CMK (cell line): ENCODE measurements at regions not wholly inside any gene's neighbourhood (a gene's known extent, or its start where the extent isn't known, plus 50 kb on each side); places are given as distances from the start of the nearest gene placed in this dataset.

Source experiments
- DNase-seq: peaks from one replicate; pipeline ENCODE4 v3.0.0-alpha.2; 2010; ENCODE audit warnings: low read depth

GRCh38 chr2:175560521-175561169 lies 379.1 kb upstream of the ATP5MC3 start:
- DNase-seq, result no peak

GRCh38 chr2:175559613-175560012 lies 378.1 kb upstream of the ATP5MC3 start:
- no peak for DNase-seq

DNA sequence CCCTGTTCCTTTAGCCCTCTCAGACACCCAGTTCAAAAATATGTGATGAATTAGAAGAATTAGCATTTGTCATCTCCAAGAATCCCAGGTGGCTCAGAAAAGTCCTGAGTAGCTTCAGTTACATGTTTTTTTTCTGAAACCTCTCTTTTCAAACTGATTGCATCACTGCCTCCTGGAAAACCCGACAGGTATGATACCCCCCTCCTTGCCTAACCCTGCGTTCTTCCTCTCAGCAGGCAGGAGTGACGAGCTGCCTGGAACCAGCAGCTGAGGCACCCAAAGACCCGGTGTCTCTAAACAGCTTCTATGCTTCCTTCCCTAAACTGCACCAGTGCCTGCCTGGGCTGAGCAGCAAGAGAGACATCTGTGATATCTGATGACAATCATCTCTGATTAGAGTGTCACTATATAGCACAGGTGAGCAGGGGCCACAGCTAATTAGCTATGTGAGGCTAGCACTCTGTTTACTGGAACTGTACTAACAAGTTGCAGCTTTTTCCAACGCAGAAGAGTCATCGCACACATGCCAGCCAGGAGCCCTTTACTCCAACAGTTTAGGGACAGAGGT lies 376.4 kb upstream of the ATP5MC3 start:
- no peak for DNase-seq

- no peak for DNase-seq
These were observed 372.4 kb upstream of the ATP5MC3 start for GRCh38 chr2:175553910-175554309.

GRCh38 chr2:175552902-175553301 lies 371.4 kb upstream of the ATP5MC3 start:
- DNase-seq, result no peak

DNA sequence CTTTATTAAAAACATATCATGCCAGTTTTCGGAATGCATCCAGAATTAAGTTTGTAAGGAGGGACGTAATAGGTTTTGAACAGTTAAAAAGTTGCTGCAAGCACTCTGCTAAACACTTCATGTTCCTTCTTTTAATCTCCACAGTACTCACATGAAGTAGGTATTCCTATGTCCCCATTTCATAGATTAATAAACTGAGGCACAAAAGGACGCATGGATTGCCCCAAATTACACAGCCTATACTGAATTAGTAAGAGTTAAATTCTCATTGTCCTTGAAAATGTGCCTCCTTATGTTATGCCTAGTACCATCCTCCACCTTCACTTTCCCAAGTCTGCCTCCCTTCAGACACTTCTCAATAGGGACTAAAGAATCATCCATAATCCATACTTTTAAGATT lies 358.9 kb upstream of the ATP5MC3 start:
- DNase-seq, result no peak

DNA sequence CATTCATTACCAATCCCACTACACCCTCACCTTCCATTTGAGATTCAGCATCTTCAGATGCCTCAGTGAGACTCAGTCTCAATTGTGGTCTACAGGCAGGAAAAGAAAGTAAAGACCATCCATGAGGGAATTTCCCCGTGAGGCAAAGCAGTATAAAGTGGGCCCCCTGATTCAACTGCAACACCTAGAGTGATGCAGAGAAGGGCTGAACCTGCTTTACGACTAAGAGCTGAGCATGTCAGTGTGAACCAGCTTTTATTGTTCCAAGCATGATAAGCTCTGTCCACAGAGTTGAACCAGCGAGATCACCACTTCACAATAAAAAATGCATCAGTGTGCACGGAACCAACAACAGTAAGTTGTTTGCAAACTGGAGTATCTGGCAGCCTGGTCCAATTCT lies 357.6 kb upstream of the ATP5MC3 start:
- DNase-seq, result no peak

GRCh38 chr2:175536059-175536458 lies 354.5 kb upstream of the ATP5MC3 start:
- DNase-seq, result no peak

- no peak for DNase-seq
These were observed 354.1 kb upstream of the ATP5MC3 start for GRCh38 chr2:175535631-175536030.

DNA sequence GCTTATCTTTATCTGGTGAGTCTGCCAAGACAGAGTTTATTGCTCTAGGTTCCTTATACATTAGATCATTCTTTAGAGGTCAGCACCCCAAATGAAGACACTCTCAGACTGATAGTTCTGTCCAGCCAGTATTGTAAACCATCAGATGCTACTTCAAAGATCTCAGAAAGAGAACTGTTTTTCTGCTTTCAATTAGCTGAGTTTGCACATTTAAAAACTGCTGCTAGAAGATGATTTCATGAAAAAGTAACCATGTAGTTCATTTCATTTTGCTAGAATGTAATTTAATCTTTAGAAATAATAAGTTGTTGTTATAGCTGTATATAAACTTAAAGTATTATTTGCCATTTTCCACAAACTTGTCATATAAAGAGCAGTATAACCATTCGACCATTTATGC lies 344.5 kb upstream of the ATP5MC3 start:
- no peak for DNase-seq

GRCh38 chr2:175523001-175523400 lies 341.5 kb upstream of the ATP5MC3 start:
- DNase-seq, result no peak

- no peak for DNase-seq
These were observed 336.7 kb upstream of the ATP5MC3 start for GRCh38 chr2:175518206-175518605.

GRCh38 chr2:175516555-175516954 lies 335.0 kb upstream of the ATP5MC3 start:
- DNase-seq, result no peak

DNA sequence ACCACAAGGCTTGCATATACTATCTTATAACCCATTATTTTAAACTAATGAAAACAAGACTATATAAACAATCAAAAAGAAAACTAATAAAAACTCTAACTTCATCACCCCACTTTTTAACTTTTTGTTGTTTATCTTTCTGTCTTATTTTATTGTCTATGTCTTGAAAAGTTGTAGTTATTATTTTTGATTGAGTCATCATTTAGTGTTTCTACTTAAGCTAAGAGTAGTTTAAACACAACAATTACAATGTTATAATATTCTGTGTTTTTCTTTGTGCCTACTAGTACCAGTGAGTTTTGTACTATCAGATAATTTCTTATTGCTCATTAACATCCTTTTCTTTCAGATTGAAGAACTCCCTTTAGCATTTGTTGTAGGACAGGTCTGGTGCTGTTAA lies 318.7 kb upstream of the ATP5MC3 start:
- no peak for DNase-seq

DNA sequence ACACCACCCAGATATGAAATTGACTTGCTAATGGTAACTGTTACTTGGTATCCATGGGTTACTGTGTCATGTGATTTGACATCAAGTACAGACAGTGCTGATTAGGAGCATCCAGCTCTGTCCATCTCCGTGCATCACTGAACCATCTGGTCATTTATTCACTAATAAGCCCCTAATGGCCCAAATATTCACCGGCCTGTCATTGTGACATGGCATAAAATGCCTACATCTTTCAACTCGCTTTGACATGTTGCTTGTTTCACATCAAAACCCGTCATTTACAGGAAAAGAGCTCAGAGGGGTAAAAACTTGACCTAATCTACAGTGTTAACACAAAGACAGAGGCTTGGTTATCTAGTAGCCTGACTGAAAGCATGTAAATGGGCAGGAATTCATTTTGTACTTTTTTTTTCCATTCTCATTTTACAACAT lies 308.9 kb upstream of the ATP5MC3 start:
- DNase-seq, result no peak

DNA sequence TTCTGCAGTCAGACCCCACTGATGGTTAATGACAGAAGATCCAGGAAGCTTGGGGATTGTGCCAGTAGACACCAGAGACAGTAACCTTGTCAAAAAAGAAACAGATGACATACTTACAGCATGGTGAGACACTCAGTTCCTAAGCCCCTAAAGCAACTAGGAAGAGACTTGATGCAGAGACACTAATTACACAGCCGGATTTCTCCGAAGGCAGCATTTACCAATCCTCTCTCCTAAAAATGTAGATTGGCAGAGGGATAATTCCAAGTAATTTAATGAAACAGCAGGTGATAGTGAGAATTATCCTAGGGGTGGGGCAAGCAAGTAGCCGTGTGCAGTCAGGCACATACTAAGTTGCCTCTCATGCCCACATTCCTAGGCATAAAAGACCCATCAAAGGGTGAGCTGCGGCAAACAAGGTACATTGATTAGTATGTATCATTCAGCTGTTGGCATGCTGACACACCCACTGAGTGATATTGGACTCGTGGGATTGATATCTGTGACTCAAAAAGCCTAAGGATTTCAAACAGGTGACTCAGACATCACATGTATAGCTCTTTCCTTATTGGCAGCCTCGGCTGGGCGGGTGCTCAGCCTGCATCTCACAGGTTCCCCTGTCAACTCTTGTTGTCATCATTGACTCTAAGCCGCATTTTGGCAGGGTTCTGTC lies 296.7 kb upstream of the ATP5MC3 start:
- no peak for DNase-seq

GRCh38 chr2:175476948-175477347 lies 295.4 kb upstream of the ATP5MC3 start:
- DNase-seq, result no peak

DNA sequence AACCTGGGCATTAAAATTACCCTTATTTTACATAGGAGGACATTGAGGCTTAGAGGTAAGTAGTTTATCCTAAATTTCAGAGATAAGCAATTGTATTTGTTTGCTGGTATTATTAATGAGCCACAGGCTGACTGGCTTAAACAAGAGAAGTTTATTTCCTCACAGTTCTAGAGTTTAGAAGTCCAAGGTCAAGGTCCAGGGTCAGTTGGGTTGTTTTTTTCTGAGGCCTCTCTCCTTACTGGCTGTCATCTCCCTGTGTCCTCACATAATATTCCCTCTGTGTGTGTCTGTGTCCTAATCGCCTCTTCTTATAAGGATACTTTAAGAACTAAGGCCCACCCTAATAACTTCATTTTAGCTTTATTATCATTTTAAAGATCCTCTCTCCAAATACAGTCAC lies 294.9 kb upstream of the ATP5MC3 start:
- DNase-seq, result no peak

DNA sequence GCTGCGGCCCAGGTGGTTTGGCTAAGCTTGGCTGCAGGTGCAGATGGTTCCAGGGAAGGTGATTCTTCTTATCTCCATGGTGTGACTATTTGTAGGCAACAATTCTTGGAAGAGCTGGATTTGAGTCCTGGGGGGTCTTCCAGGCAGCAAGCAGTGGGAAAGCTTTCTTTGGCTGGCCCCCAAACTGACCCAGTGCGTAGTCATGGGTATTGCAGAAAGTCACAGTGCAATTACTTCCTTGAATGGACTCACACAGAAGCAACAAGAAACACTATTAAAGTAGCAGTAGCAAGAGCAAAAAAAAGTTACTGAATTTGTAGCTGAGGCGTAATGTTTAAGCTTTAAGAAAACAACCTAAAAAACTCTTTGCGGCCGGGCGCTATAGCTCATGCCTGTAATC lies 293.6 kb upstream of the ATP5MC3 start:
- DNase-seq, result no peak

GRCh38 chr2:175468431-175469098 lies 287.1 kb upstream of the ATP5MC3 start:
- DNase-seq, result no peak

GRCh38 chr2:175465101-175465500 lies 283.6 kb upstream of the ATP5MC3 start:
- DNase-seq, result no peak

GRCh38 chr2:175464311-175464670 lies 282.8 kb upstream of the ATP5MC3 start:
- DNase-seq, result no peak
